Suprapubic skin (tissue), 3 donors: ENCODE measurements at regions not wholly inside any gene's neighbourhood (a gene's known extent, or its start where the extent isn't known, plus 50 kb on each side); places are given as distances from the start of the nearest gene placed in this dataset.

Source experiments
- CTCF ChIP-seq, 2 donors: fragments of 200-600 bp in 1 of 2; fragments of 450-650 bp in 1 of 2; sonication (generic) in 1 of 2; IDR thresholded peaks; one replicate each; pipeline ENCODE4 v1.5.1; 2016 to 2019; ENCODE audit warnings: antibody characterized with exemption in 2 of 2, mild to moderate bottlenecking in 1 of 2, moderate library complexity in 1 of 2
- POLR2A ChIP-seq, 2 donors: fragments of 450-650 bp; IDR thresholded peaks; one replicate each; pipeline ENCODE4 v1.6.1; 2017; ENCODE audit warnings: antibody characterized with exemption in 2 of 2, mild to moderate bottlenecking in 2 of 2, moderate library complexity in 2 of 2

DNA sequence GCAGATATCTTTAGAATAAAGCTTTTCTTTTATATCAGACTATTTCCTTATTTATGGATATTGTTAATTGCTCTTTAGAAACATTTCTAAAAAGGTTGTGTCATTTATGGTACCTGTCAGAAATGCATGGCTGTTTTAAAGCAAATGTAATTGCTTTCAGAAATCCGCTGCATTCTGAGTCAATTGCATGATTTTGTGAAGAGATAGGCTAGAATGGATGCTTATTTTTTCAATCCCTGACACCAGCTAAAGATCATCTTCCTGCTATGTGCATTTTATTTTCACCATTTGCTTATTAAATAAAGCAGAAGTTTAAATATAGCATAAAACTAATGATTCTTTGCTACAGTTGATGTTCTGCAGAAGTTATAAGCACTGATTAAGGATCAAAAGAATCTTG lies 170.2 kb upstream of the C9orf72 start:
- TF ChIP-seq POLR2A (IDR thresholded peaks at IDR 0.05) (no peak), CTCF (IDR thresholded peaks at IDR 0.05) (no peak)
